ENCODE measurements at regions not wholly inside any gene's neighbourhood (a gene's known extent, or its start where the extent isn't known, plus 50 kb on each side); places are given as distances from the start of the nearest gene placed in this dataset.

GRCh38 chr4:31054295-31054694 lies 334.1 kb downstream of the PCDH7 start:
- ATAC-seq: no peak
- no peak overlapping the region for H3K4me3 Mint-ChIP-seq
- no peaks in the 10 kb centered on the region for H3K4me1 Mint-ChIP-seq

DNA sequence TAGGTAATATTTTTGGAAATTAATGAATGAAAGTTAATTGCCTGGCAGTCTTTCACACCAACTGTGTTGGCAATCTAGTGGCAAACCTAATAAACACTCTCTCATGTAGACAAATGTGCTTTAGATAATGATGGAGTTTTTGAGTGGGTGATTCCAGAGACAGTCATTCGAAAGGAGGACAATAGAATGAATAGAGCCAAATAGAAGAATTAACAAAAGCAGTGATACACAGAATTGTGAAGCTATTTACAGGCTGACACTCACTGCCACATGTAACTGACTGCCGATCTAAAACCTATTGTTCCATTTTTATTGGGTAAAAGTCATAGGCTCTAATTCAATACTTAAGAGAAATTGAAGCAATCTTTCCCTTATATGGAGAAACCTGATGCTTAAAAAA lies 338.5 kb downstream of the PCDH7 start:
- Mint-ChIP-seq H3K4me3 (no peak overlapping the region), H3K36me3 (ENCODE audit: low read depth) (no peaks in the 10 kb centered on the region), H3K27me3 (no peaks in the 10 kb centered on the region), H3K27ac (no peak overlapping the region), H3K4me1 (no peaks in the 10 kb centered on the region)
- DNase-seq: no peak
- ATAC-seq: no peak
- no peaks in the 10 kb centered on the region for H3K9me3 ChIP-seq (ENCODE audit: control insufficient read depth, low read length, poor library complexity, severe bottlenecking)

More at GRCh38 chr4:31054295-31054694, 334.1 kb downstream of the PCDH7 start:
- Mint-ChIP-seq H3K36me3 (ENCODE audit: low read depth) (no peaks in the 10 kb centered on the region), H3K27ac (no peak overlapping the region), H3K27me3 (no peaks in the 10 kb centered on the region)
- H3K9me3 ChIP-seq (ENCODE audit: control insufficient read depth, low read length, poor library complexity, severe bottlenecking): no peaks in the 10 kb centered on the region
- DNase-seq: no peak

DNA sequence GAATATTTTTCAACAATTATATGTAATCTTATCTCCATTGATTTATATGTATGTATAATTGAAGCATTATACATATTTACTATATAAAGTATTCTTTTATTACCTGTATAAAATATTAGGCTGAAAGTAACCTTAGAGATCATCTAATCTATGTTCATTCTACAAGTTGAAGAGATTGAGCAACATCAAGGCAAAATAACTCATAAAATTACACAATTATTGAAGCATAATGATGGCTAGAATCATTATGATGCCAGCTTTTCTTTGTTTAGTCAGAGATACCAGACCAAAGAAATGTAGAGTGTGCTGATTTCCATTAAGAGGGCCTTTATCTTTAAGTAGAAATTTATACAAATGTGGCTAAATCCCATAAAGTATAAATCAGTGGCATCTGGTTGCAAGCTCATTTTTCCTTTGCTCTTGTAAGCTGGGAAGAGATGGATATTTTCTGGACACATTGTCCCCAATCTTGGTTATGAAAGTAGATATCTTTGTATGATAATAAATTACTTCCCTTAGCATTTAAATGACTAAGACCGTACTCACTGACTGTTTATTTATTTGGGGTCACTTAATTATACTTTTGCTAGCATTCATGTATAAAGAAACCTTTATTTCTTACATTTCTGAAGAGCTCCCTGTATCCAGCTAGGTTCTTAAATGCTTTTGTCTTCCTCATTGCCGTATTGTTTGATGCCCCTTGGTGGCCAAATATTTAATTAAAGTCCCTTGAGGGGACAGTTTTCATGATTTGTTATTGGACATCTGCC lies 339.8 kb downstream of the PCDH7 start:
- H3K27ac Mint-ChIP-seq: no peak overlapping the region

GRCh38 chr4:31065086-31065485 lies 344.9 kb downstream of the PCDH7 start:
- Mint-ChIP-seq H3K27me3 (no peaks in the 10 kb centered on the region), H3K4me1 (no peaks in the 10 kb centered on the region), H3K27ac (no peak overlapping the region), H3K4me3 (no peak overlapping the region), H3K36me3 (ENCODE audit: low read depth) (no peaks in the 10 kb centered on the region)
- no peak for DNase-seq
- ATAC-seq: no peak
- H3K9me3 ChIP-seq (ENCODE audit: control insufficient read depth, low read length, poor library complexity, severe bottlenecking): no peaks in the 10 kb centered on the region

More for the DNA sequence above, 339.8 kb downstream of the PCDH7 start:
- no peaks in the 10 kb centered on the region for H3K27me3 Mint-ChIP-seq
- DNase-seq (no peak), ATAC-seq (no peak)
- no peaks in the 10 kb centered on the region for H3K4me1 Mint-ChIP-seq
- no peaks in the 10 kb centered on the region for H3K9me3 ChIP-seq (ENCODE audit: control insufficient read depth, low read length, poor library complexity, severe bottlenecking)
- no peak overlapping the region for H3K4me3 Mint-ChIP-seq
- H3K36me3 Mint-ChIP-seq (ENCODE audit: low read depth): no peaks in the 10 kb centered on the region

- H3K4me1 Mint-ChIP-seq: no peaks in the 10 kb centered on the region
- no peak overlapping the region for H3K4me3 Mint-ChIP-seq
- H3K36me3 Mint-ChIP-seq (ENCODE audit: low read depth): no peaks in the 10 kb centered on the region
- no peak for DNase-seq
- no peaks in the 10 kb centered on the region for H3K27me3 Mint-ChIP-seq
- no peak for ATAC-seq
- H3K9me3 ChIP-seq (ENCODE audit: control insufficient read depth, low read length, poor library complexity, severe bottlenecking): no peaks in the 10 kb centered on the region
- no peak overlapping the region for H3K27ac Mint-ChIP-seq
Observed at GRCh38 chr4:31068257-31069075, 348.3 kb downstream of the PCDH7 start.

DNA sequence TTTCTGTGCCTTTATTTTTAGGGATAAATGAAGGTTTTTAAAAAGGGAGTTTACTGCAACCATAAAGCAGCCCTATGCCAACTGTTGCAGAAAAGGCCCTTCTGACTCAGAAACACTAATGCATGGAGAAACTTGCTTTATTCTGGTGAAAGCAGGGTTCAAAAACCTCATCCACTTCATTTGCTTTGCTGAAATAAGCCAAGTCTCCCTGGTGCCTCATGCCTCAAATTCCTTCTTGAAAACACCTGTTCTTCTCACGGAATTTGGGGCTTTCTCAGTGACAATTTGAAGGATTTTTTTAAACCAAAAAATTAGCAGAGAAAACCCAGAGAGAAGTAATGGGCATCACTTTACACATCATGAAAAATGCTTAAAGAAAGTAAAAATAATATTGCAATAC lies 349.0 kb downstream of the PCDH7 start:
- H3K27me3 Mint-ChIP-seq: no peaks in the 10 kb centered on the region
- ATAC-seq (no peak), DNase-seq (no peak)
- no peak overlapping the region for H3K27ac Mint-ChIP-seq
- H3K36me3 Mint-ChIP-seq (ENCODE audit: low read depth): no peaks in the 10 kb centered on the region
- no peaks in the 10 kb centered on the region for H3K9me3 ChIP-seq (ENCODE audit: control insufficient read depth, low read length, poor library complexity, severe bottlenecking)
- H3K4me1 Mint-ChIP-seq: no peaks in the 10 kb centered on the region
- H3K4me3 Mint-ChIP-seq: no peak overlapping the region

- Mint-ChIP-seq H3K4me3 (no peak overlapping the region), H3K27ac (no peak overlapping the region), H3K27me3 (no peaks in the 10 kb centered on the region), H3K36me3 (ENCODE audit: low read depth) (no peaks in the 10 kb centered on the region), H3K4me1 (no peaks in the 10 kb centered on the region)
- H3K9me3 ChIP-seq (ENCODE audit: control insufficient read depth, low read length, poor library complexity, severe bottlenecking): no peaks in the 10 kb centered on the region
- no peak for DNase-seq
- no peak for ATAC-seq
Observed at GRCh38 chr4:31071508-31072486, 351.6 kb downstream of the PCDH7 start.

DNA sequence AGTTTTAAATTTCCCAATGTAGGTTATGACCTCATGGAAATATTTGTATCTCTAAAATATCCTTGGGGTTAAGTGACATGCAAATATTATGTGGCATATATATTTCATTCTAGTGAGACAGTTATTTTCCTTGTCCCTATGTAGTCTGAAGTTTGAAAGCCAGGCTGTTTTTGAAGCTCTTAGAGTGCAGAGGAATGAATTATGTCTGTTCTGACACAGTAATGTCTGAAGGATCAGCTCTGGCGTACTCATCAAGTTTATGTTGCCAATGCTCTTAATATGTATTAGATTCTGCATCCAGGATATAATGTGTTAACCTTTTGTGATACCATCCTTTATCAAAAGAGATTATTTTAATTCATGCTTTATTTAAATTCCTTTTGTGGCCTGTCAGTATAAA lies 355.8 kb downstream of the PCDH7 start:
- no peak for ATAC-seq
- Mint-ChIP-seq H3K27ac (no peak overlapping the region), H3K4me3 (no peak overlapping the region), H3K27me3 (no peaks in the 10 kb centered on the region), H3K36me3 (ENCODE audit: low read depth) (no peaks in the 10 kb centered on the region), H3K4me1 (no peaks in the 10 kb centered on the region)
- DNase-seq: no peak
- H3K9me3 ChIP-seq (ENCODE audit: control insufficient read depth, low read length, poor library complexity, severe bottlenecking): no peaks in the 10 kb centered on the region

DNA sequence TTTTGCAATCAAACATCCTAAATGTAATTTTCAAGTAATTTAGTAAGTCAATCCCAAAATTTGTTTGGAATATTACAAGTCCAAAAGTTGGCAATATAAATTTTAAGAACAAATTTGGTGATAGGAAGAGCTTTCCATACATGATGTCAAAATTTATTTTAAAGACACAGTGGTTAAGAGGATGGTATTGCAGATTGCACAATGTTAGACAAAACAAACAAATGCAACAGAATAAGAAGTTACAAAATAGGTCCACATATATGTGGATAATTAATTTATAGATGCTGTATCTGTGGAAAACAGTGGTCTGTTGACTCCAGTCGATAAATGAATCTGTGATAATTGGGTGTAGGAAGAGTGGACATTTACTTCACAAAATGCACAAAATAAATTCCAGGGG lies 358.5 kb downstream of the PCDH7 start:
- H3K36me3 Mint-ChIP-seq (ENCODE audit: low read depth): no peaks in the 10 kb centered on the region
- DNase-seq (no peak), ATAC-seq (no peak)
- no peak overlapping the region for H3K27ac Mint-ChIP-seq
- no peaks in the 10 kb centered on the region for H3K9me3 ChIP-seq (ENCODE audit: control insufficient read depth, low read length, poor library complexity, severe bottlenecking)
- H3K4me3 Mint-ChIP-seq: no peak overlapping the region
- H3K4me1 Mint-ChIP-seq: no peaks in the 10 kb centered on the region
- H3K27me3 Mint-ChIP-seq: no peaks in the 10 kb centered on the region

GRCh38 chr4:31080887-31081286 lies 360.7 kb downstream of the PCDH7 start:
- H3K4me3 Mint-ChIP-seq: no peak overlapping the region
- no peak for ATAC-seq
- H3K27ac Mint-ChIP-seq: no peak overlapping the region
- H3K4me1 Mint-ChIP-seq: no peaks in the 10 kb centered on the region
- no peaks in the 10 kb centered on the region for H3K9me3 ChIP-seq (ENCODE audit: control insufficient read depth, low read length, poor library complexity, severe bottlenecking)
- no peaks in the 10 kb centered on the region for H3K27me3 Mint-ChIP-seq
- H3K36me3 Mint-ChIP-seq (ENCODE audit: low read depth): no peaks in the 10 kb centered on the region
- DNase-seq: no peak

- no peaks in the 10 kb centered on the region for H3K27me3 Mint-ChIP-seq
- H3K4me3 Mint-ChIP-seq: no peak overlapping the region
- H3K9me3 ChIP-seq (ENCODE audit: control insufficient read depth, low read length, poor library complexity, severe bottlenecking): no peaks in the 10 kb centered on the region
- H3K27ac Mint-ChIP-seq: no peak overlapping the region
- DNase-seq: no peak
- no peaks in the 10 kb centered on the region for H3K4me1 Mint-ChIP-seq
- no peak for ATAC-seq
- H3K36me3 Mint-ChIP-seq (ENCODE audit: low read depth): no peaks in the 10 kb centered on the region
Observed at GRCh38 chr4:31081366-31081765, 361.2 kb downstream of the PCDH7 start.

- ATAC-seq (no peak), DNase-seq (no peak)
- no peaks in the 10 kb centered on the region for H3K36me3 Mint-ChIP-seq (ENCODE audit: low read depth)
- H3K4me3 Mint-ChIP-seq: no peak overlapping the region
- H3K27me3 Mint-ChIP-seq: no peaks in the 10 kb centered on the region
- no peaks in the 10 kb centered on the region for H3K9me3 ChIP-seq (ENCODE audit: control insufficient read depth, low read length, poor library complexity, severe bottlenecking)
- H3K27ac Mint-ChIP-seq: no peak overlapping the region
- no peaks in the 10 kb centered on the region for H3K4me1 Mint-ChIP-seq
Observed at GRCh38 chr4:31083456-31083855, 363.3 kb downstream of the PCDH7 start.

Measured in T-helper 17 cell (primary cell).